Retinal pigment epithelial cell (primary cell): ENCODE measurements at regions not wholly inside any gene's neighbourhood (a gene's known extent, or its start where the extent isn't known, plus 50 kb on each side); places are given as distances from the start of the nearest gene placed in this dataset.
A peak's percentile ranks its signal among the peaks of the same experiment; 100 is the strongest.

ENCODE experiments used
- DNase-seq: peaks from one replicate; pipeline ENCODE4 v3.0.0-alpha.2; 2010; ENCODE audit warnings: low read depth
- H3K4me3 ChIP-seq: 2 replicates; pipeline ENCODE4 v1.5.1; 2011; ENCODE audit warnings: mild to moderate bottlenecking, low read length, control low read depth, moderate library complexity
- TF ChIP-seq, protein P1 (sequence below): conservative IDR thresholded peaks from 2 replicates; pipeline ENCODE4 v1.5.1; 2011; ENCODE audit warnings: low read depth, low read length, control low read depth, inconsistent platforms

DNA sequence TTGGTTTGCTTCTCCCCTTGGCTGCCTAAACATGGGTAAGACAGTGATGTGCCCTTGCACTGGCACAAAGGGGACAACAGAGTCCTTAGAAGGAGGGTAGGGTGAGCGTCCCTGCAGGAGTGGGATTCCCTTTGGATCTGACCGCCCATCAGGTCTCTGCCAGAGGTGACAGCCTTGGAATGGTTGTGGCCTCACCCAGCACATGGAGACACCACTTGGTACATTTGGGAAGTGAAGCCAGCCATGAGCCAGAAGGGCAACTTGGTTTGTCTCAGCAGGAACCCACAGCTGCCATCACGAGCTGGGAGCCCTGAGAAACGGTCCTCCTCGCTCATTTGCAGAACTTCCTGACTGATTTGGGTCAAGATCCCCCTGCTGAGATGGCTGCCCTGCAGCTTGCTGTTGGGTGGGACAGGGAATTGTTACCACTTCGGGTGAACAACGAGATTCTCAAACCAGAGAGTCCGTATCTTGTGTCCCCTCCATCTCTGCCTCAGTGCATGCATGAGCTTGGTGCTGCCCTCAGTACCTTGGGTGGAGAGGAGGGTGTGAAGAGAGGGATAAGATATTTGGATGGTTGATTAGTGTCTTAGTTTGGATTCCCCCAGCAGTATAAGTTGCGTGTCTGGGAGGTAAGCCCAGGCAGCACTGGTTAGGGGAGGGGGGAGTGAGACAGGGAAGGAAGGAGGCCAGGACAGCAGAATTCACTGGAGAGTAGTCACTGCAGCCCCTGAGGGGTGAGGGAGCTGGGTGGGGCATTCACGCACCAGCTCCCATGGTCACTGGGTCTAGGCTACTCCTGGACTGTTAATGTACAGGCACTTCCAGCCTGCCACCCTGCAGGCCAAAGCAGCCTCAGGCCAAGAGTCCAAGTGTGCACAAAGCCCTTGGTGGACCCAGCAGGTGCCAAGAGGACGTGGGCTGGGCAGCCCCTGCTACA is 168.8 kb upstream of the TOPAZ1 start:
- no peak overlapping the region for H3K4me3 ChIP-seq
- DNase-seq = no peak
- TF ChIP-seq, protein P1, sequence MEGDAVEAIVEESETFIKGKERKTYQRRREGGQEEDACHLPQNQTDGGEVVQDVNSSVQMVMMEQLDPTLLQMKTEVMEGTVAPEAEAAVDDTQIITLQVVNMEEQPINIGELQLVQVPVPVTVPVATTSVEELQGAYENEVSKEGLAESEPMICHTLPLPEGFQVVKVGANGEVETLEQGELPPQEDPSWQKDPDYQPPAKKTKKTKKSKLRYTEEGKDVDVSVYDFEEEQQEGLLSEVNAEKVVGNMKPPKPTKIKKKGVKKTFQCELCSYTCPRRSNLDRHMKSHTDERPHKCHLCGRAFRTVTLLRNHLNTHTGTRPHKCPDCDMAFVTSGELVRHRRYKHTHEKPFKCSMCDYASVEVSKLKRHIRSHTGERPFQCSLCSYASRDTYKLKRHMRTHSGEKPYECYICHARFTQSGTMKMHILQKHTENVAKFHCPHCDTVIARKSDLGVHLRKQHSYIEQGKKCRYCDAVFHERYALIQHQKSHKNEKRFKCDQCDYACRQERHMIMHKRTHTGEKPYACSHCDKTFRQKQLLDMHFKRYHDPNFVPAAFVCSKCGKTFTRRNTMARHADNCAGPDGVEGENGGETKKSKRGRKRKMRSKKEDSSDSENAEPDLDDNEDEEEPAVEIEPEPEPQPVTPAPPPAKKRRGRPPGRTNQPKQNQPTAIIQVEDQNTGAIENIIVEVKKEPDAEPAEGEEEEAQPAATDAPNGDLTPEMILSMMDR = no peak

DNA sequence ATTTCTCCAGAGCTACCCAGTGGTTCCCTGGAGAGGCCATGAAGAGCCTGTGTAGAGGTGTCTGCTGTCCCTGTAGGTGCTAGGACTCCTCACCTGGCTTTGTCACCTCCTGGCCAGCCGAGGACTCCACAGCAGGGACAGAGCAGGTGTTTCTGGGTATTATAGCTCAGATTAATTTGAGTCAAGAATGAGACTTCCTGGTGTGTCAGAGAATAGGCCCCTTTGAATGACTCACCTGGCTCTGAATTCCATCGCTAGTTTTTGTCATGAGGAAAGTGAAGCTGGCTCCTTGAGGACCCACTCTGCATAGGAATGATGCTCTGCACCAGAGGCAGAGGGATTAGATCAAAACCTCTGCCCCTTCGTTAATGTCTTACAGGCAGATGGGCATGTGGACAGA is 167.5 kb upstream of the TOPAZ1 start:
- no peak overlapping the region for H3K4me3 ChIP-seq
- DNase-seq = no peak
- TF ChIP-seq, protein P1 = no peak

DNA sequence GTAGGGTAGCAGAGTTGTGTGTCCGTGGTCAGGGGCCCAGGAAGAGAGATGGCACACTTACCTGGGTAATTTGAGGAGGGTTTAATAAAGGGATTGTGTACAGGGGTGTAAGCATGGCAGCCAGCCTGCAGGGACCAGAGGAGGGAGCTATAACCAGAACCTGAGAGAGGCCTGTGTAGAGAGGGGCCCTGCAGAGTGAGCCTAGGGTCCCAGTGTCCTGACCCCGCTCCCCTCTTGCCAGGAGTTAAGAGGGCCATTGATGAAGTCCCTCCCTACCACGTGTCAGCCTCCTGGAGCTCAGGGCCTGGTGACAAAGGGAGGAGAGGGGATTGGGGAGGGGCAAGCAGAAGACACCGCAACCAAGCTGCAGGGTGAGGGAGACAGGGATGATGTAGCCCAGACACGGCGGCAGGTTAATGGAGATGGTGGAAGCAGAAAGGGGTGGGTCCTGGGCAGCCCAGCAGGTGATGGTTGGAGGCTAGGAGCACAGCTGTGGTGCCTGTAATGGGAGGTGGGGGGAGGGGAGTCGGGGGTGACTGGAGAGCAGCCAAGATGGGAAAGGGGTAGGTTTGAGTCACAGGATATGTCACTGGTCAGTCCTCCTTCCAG is 165.4 kb upstream of the TOPAZ1 start:
- DNase-seq = no peak
- H3K4me3 ChIP-seq = no peak overlapping the region
- TF ChIP-seq, protein P1 = no peak

DNA sequence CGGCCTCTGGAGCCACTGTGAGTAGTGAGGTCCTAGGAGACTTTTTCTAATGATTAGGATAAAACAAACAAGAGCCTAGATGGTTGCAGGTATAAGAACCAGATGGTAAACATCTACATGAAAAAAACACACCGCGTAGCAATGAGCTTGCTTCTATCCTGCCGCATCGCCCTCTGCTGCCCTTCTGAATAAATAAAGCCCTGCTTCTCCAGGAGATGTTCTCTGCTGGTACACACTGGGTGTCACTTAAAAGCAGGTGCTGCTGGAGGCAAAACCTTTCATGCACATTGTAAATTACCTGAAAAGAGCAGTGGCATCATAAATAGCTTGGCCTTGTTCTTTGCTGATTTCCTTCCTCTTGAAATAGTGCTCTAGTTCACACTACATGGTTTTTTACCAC is 164.4 kb upstream of the TOPAZ1 start:
- H3K4me3 ChIP-seq = no peak overlapping the region
- no peak for DNase-seq
- TF ChIP-seq, protein P1 = peak; percentile 35

DNA sequence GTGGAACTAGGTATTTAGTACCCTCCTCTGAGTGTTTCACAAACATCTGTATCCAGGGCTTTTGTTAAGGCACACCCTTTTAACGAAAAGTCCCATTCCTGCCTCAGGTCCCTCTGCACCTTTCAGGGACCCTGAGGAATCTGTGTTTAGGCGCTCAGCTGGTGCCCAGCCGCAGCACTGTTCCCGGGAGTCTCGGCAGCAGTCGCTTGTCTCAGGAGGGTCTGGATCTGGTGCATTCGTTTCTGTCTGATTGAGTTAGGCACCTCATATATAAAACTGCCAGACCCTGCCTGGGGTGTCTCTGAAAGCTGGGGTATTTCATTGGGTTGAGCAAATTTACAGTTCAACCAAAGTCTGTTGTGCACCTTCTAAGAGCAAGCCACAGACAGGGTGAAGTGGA is 162.8 kb upstream of the TOPAZ1 start:
- no peak for DNase-seq
- H3K4me3 ChIP-seq = no peak overlapping the region
- TF ChIP-seq, protein P1 = no peak

DNA sequence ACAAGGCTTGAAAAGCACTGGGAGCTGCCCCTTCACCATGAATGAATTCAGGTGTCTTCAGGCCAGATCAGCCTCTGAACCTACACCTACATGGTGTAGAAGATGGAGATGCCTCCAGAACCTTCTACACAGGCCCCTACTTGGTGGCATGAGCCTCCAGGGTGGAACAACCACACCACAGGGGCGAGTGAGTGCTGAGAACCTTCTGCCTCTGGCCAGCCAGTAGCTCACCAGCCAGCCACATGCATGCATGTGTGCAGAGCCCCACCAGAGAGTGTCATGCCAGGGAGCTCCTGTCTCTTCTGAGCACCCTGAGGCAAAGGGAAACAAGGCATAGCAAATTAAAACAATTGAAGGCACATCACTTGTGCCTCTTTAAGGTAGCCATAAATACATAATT is 161.8 kb upstream of the TOPAZ1 start:
- no peak for DNase-seq
- no peak overlapping the region for H3K4me3 ChIP-seq
- TF ChIP-seq, protein P1 = no peak
